ENCODE measurements at regions not wholly inside any gene's neighbourhood (a gene's known extent, or its start where the extent isn't known, plus 50 kb on each side); places are given as distances from the start of the nearest gene placed in this dataset.

GRCh38 chr2:81213598-81213997 is 909.0 kb upstream of the LRRTM1 start:
- H3K9me3 ChIP-seq (ENCODE audit: control insufficient read depth, insufficient read depth, low read depth, low read length): no peaks in the 10 kb centered on the region; the same call in 1 of the 2 replicates
- no peak overlapping the region for H3K4me3 ChIP-seq (ENCODE audit: low read depth, low read length)
- ChIA-PET CTCF (no interaction called here), POLR2A (no interaction called here)
- H3K4me1 ChIP-seq (ENCODE audit: control insufficient read depth, insufficient read depth, low read length): no peaks in the 10 kb centered on the region
- H3K27ac ChIP-seq (ENCODE audit: extremely low read depth, low read depth, low read length): no peak overlapping the region
- no peaks in the 10 kb centered on the region for H3K36me3 ChIP-seq (ENCODE audit: control insufficient read depth in 2 of 2, insufficient read depth in 1 of 2, low read length in 2 of 2)
- TF ChIP-seq ZNF366 (tag by site-specific recombination; conservative IDR thresholded peaks at IDR 0.05) (no peak), PRDM6 (tag by site-specific recombination; IDR thresholded peaks at IDR 0.05) (no peak), PATZ1 (tag by site-specific recombination; IDR thresholded peaks at IDR 0.05) (no peak)

DNA sequence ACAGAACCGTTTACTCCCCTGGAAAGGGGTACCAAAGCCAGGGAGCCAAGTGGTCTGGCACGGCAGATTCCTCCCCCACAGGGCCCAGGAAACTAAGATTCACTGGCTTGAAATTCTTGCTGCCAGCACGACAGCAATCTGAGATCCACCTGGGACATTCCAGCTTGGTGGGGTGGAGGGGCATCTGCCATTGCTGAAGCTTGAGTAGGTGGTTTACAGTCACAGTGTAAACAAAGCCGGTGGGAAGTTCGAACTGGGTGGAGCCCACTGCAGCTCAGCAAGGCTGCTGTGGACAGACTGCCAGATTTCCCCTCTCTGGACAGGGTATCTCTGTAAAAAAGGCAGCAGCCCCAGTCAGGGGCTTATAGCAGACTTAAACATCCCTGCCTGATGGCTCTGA is 901.7 kb upstream of the LRRTM1 start:
- H3K4me3 ChIP-seq (ENCODE audit: low read depth, low read length): no peak overlapping the region
- H3K36me3 ChIP-seq (ENCODE audit: control insufficient read depth in 2 of 2, insufficient read depth in 1 of 2, low read length in 2 of 2): no peaks in the 10 kb centered on the region
- ChIA-PET POLR2A (no interaction called here), CTCF (interaction anchor here (1.0 kb wide), 1 partner anchor 60 kb away, joined by 3 read pairs; no protein-coding TSS in a partner anchor)
- TF ChIP-seq FEZF1 (tag by site-specific recombination; IDR thresholded peaks at IDR 0.05): no peak
- no peak for TF ChIP-seq ZBTB17 (tag by site-specific recombination; IDR thresholded peaks at IDR 0.05)
- TF ChIP-seq ZNF529 (tag by site-specific recombination; IDR thresholded peaks at IDR 0.05; ENCODE audit: insufficient replicate concordance): no peak
- no peak for TF ChIP-seq ZNF266 (tag by site-specific recombination; IDR thresholded peaks at IDR 0.05; ENCODE audit: low read depth)
- TF ChIP-seq ZNF311 (tag by site-specific recombination; IDR thresholded peaks at IDR 0.05; ENCODE audit: borderline replicate concordance): no peak
- TF ChIP-seq, protein P1, sequence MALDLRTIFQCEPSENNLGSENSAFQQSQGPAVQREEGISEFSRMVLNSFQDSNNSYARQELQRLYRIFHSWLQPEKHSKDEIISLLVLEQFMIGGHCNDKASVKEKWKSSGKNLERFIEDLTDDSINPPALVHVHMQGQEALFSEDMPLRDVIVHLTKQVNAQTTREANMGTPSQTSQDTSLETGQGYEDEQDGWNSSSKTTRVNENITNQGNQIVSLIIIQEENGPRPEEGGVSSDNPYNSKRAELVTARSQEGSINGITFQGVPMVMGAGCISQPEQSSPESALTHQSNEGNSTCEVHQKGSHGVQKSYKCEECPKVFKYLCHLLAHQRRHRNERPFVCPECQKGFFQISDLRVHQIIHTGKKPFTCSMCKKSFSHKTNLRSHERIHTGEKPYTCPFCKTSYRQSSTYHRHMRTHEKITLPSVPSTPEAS (tag by site-specific recombination; IDR thresholded peaks at IDR 0.05): no peak
- no peak for TF ChIP-seq ZBTB48 (tag by site-specific recombination; IDR thresholded peaks at IDR 0.05)
- TF ChIP-seq ZBTB20 (tag by site-specific recombination; IDR thresholded peaks at IDR 0.05): no peak
- TF ChIP-seq ZNF350 (tag by site-specific recombination; IDR thresholded peaks at IDR 0.05): no peak
- TF ChIP-seq ZNF658 (tag by site-specific recombination; IDR thresholded peaks at IDR 0.05): no peak
- no peaks in the 10 kb centered on the region for H3K4me1 ChIP-seq (ENCODE audit: control insufficient read depth, insufficient read depth, low read length)
- no peaks in the 10 kb centered on the region for H3K9me3 ChIP-seq (ENCODE audit: control insufficient read depth, insufficient read depth, low read depth, low read length)
- H3K27ac ChIP-seq (ENCODE audit: extremely low read depth, low read depth, low read length): no peak overlapping the region

- H3K4me3 ChIP-seq (ENCODE audit: low read depth, low read length): no peak overlapping the region
- TF ChIP-seq, protein P2, sequence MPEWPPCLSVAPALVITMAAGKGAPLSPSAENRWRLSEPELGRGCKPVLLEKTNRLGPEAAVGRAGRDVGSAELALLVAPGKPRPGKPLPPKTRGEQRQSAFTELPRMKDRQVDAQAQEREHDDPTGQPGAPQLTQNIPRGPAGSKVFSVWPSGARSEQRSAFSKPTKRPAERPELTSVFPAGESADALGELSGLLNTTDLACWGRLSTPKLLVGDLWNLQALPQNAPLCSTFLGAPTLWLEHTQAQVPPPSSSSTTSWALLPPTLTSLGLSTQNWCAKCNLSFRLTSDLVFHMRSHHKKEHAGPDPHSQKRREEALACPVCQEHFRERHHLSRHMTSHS (tag by site-specific recombination; IDR thresholded peaks at IDR 0.05): no peak
- no peaks in the 10 kb centered on the region for H3K9me3 ChIP-seq (ENCODE audit: control insufficient read depth, insufficient read depth, low read depth, low read length)
- no peak overlapping the region for H3K27ac ChIP-seq (ENCODE audit: extremely low read depth, low read depth, low read length)
- CTCF ChIA-PET: no interaction called here
- POLR2A ChIA-PET: no interaction called here
- H3K36me3 ChIP-seq (ENCODE audit: control insufficient read depth in 2 of 2, insufficient read depth in 1 of 2, low read length in 2 of 2): no peaks in the 10 kb centered on the region
- no peaks in the 10 kb centered on the region for H3K4me1 ChIP-seq (ENCODE audit: control insufficient read depth, insufficient read depth, low read length)
Observed at GRCh38 chr2:81196933-81197628, 892.5 kb upstream of the LRRTM1 start.

Measured in HEK293 (cell line).